Panc1 (cell line): ENCODE measurements at regions not wholly inside any gene's neighbourhood (a gene's known extent, or its start where the extent isn't known, plus 50 kb on each side); places are given as distances from the start of the nearest gene placed in this dataset.

ENCODE experiments used
- POLR2AphosphoS5 ChIP-seq: IDR thresholded peaks from 2 replicates; pipeline ENCODE4 v1.6.1; 2012; ENCODE audit warnings: mild to moderate bottlenecking, low read depth, low read length, moderate library complexity
- TCF7L2 ChIP-seq: IDR thresholded peaks from 2 replicates; pipeline ENCODE4 v1.6.1; 2011; ENCODE audit warnings: mild to moderate bottlenecking, low read depth, low read length, inconsistent platforms

- TF ChIP-seq POLR2AphosphoS5: no peak
- TF ChIP-seq TCF7L2: no peak
Measured at GRCh38 chr6:147944122-147944521, 398.5 kb upstream of the SASH1 start.
